ENCODE measurements at regions not wholly inside any gene's neighbourhood (a gene's known extent, or its start where the extent isn't known, plus 50 kb on each side); places are given as distances from the start of the nearest gene placed in this dataset.

- H3K9me3 Mint-ChIP-seq: no peaks in the 10 kb centered on the region
- ATAC-seq (ENCODE audit: poor library complexity) (no peak), DNase-seq (peak in 2 of 14 experiments; percentile 3 to 7)
- POLR2A ChIA-PET: no interaction called here
- no peak overlapping the region for H3K4me3 Mint-ChIP-seq
- Histone ChIP-seq H3K36me3 (ENCODE audit: insufficient read depth, low read length) (no peaks in the 10 kb centered on the region), H3K27ac (ENCODE audit: low read depth in 1 of 2, low read length in 2 of 2) (no peak overlapping the region), H3K27me3 (ENCODE audit: control insufficient read depth in 1 of 2, insufficient read depth in 2 of 2, low read length in 2 of 2) (no peaks in the 10 kb centered on the region), H3K9me3 (ENCODE audit: control insufficient read depth in 1 of 2, insufficient read depth in 1 of 2, low read length in 2 of 2) (no peaks in the 10 kb centered on the region), H3K4me3 (ENCODE audit: low read length) (no peak overlapping the region), H3K4me1 (ENCODE audit: insufficient read depth, low read length) (no peaks in the 10 kb centered on the region)
- CTCF ChIA-PET: no interaction called here
- no peaks in the 10 kb centered on the region for H3K4me1 Mint-ChIP-seq (ENCODE audit: low read depth)
- no peak overlapping the region for H3K27ac Mint-ChIP-seq
- no peaks in the 10 kb centered on the region for H3K27me3 Mint-ChIP-seq
- TF ChIP-seq, protein P1, sequence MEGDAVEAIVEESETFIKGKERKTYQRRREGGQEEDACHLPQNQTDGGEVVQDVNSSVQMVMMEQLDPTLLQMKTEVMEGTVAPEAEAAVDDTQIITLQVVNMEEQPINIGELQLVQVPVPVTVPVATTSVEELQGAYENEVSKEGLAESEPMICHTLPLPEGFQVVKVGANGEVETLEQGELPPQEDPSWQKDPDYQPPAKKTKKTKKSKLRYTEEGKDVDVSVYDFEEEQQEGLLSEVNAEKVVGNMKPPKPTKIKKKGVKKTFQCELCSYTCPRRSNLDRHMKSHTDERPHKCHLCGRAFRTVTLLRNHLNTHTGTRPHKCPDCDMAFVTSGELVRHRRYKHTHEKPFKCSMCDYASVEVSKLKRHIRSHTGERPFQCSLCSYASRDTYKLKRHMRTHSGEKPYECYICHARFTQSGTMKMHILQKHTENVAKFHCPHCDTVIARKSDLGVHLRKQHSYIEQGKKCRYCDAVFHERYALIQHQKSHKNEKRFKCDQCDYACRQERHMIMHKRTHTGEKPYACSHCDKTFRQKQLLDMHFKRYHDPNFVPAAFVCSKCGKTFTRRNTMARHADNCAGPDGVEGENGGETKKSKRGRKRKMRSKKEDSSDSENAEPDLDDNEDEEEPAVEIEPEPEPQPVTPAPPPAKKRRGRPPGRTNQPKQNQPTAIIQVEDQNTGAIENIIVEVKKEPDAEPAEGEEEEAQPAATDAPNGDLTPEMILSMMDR (IDR thresholded peaks at IDR 0.05): no peak
- no peaks in the 10 kb centered on the region for H3K36me3 Mint-ChIP-seq (ENCODE audit: low read depth)
- intact Hi-C loops (cut with DNase I, micrococcal nuclease): loop anchor here (5.0 to 10.0 kb wide), 3 partner anchors 316 to 498 kb away; no protein-coding TSS in a partner anchor
Observed at GRCh38 chrX:80879143-80879542, 69.5 kb upstream of the BRWD3 start.

DNA sequence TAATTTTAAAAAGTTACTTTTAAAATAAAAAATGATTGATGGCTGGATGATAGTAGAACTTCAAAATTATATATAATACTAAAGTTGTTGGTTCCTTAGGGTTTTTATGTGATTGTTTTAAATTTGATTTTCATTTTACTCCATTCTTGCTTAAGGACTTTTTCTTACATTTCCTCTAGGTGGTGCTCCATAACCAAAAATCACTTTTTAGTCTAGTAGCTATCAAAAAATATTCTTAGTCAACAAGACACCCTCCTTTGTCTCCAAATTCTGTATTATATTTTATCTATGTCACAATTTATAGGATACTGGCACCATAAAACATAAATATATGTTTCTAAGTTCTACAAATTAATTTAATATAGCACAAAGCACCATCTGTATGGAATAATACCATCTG lies 67.2 kb upstream of the BRWD3 start:
- ChIA-PET CTCF (interaction anchor here (0.9 kb wide), 1 partner anchor 501 kb away, joined by 3 read pairs; no protein-coding TSS in a partner anchor), POLR2A (no interaction called here)
- intact Hi-C loops (cut with DNase I, micrococcal nuclease): loop anchor here (5.0 to 10.0 kb wide), 3 partner anchors 318 to 500 kb away; no protein-coding TSS in a partner anchor
- Histone ChIP-seq H3K36me3 (ENCODE audit: insufficient read depth, low read length) (no peaks in the 10 kb centered on the region), H3K27ac (ENCODE audit: low read depth in 1 of 2, low read length in 2 of 2) (no peak overlapping the region), H3K4me3 (ENCODE audit: low read length) (no peak overlapping the region), H3K27me3 (ENCODE audit: control insufficient read depth in 1 of 2, insufficient read depth in 2 of 2, low read length in 2 of 2) (no peaks in the 10 kb centered on the region), H3K9me3 (ENCODE audit: control insufficient read depth in 1 of 2, insufficient read depth in 1 of 2, low read length in 2 of 2) (no peaks in the 10 kb centered on the region), H3K4me1 (ENCODE audit: insufficient read depth, low read length) (no peaks in the 10 kb centered on the region)
- no peak overlapping the region for H3K27ac Mint-ChIP-seq
- DNase-seq (peak in 3 of 14 experiments; percentile 31 to 42 (median 38)), ATAC-seq (ENCODE audit: poor library complexity) (no peak)
- no peaks in the 10 kb centered on the region for H3K9me3 Mint-ChIP-seq
- H3K4me3 Mint-ChIP-seq: no peak overlapping the region
- H3K27me3 Mint-ChIP-seq: no peaks in the 10 kb centered on the region
- H3K36me3 Mint-ChIP-seq (ENCODE audit: low read depth): no peaks in the 10 kb centered on the region
- no peaks in the 10 kb centered on the region for H3K4me1 Mint-ChIP-seq (ENCODE audit: low read depth)
- TF ChIP-seq, protein P1 (IDR thresholded peaks at IDR 0.05): no peak

Data from CD4-positive, alpha-beta T cell (primary cell).